GM23338 (cell line): ENCODE measurements at regions not wholly inside any gene's neighbourhood (a gene's known extent, or its start where the extent isn't known, plus 50 kb on each side); places are given as distances from the start of the nearest gene placed in this dataset.
"Not testable (repeated sequence)": the region's sequence is repeated elsewhere in the genome, so short reads cannot be mapped to it uniquely, and the experiment has no call there.

Experiments used
- ATAC-seq: fragments of 200-7000 bp; cut with Tn5 transposase; 3 replicates; pipeline ENCODE4 v1.9.1; 2020
- DNase-seq: peaks from one replicate; pipeline ENCODE4 v3.0.0-alpha.2; 2015; ENCODE audit warnings: low spot score
- H2AFZ ChIP-seq: fragments of 200-600 bp; sonication (generic); 2 replicates; pipeline ENCODE4 v1.8.0; 2016; ENCODE audit warnings: antibody characterized with exemption, mild to moderate bottlenecking, moderate library complexity
- H3F3A ChIP-seq: fragments of 200-600 bp; sonication (generic); replicated peaks from 2 replicates; pipeline ENCODE4 v1.8.0; 2017; ENCODE audit warnings: antibody characterized with exemption, mixed run types, low read depth
- H3K27ac ChIP-seq: fragments of 200-600 bp; sonication (generic); 2 replicates; pipeline ENCODE4 v1.6.1; 2016; ENCODE audit warnings: low read depth
- H3K27me3 ChIP-seq: fragments of 200-600 bp; sonication (generic); 2 replicates; pipeline ENCODE4 v1.8.0; 2016; ENCODE audit warnings: mild to moderate bottlenecking, mixed run types, moderate library complexity; ENCODE audit not compliant: insufficient read depth
- H3K36me3 ChIP-seq: fragments of 200-600 bp; sonication (generic); 2 replicates; pipeline ENCODE4 v1.8.0; 2016; ENCODE audit warnings: mild to moderate bottlenecking; ENCODE audit not compliant: insufficient read depth
- H3K4me1 ChIP-seq: fragments of 200-600 bp; sonication (generic); 2 replicates; pipeline ENCODE4 v1.8.0; 2016; ENCODE audit warnings: mild to moderate bottlenecking, moderate library complexity; ENCODE audit not compliant: insufficient read depth
- H3K4me2 ChIP-seq: fragments of 200-600 bp; sonication (generic); 2 replicates; pipeline ENCODE4 v1.7.1; 2017; ENCODE audit warnings: mixed run types
- H3K4me3 ChIP-seq: fragments of 200-600 bp; sonication (generic); 2 replicates; pipeline ENCODE4 v1.6.1; 2016; ENCODE audit warnings: mixed run types
- H3K79me2 ChIP-seq: fragments of 200-600 bp; sonication (generic); replicated peaks from 2 replicates; pipeline ENCODE4 v1.8.0; 2017; ENCODE audit warnings: mild to moderate bottlenecking; ENCODE audit not compliant: insufficient read depth
- H3K9me2 ChIP-seq: fragments of 200-600 bp; sonication (generic); 2 replicates; pipeline ENCODE4 v1.8.0; 2017; ENCODE audit not compliant: insufficient read depth
- H4K20me1 ChIP-seq: fragments of 200-600 bp; sonication (generic); replicated peaks from 2 replicates; pipeline ENCODE4 v1.8.0; 2017; ENCODE audit warnings: mild to moderate bottlenecking; ENCODE audit not compliant: insufficient read depth
- H3K27ac Mint-ChIP-seq: 2 replicates; pipeline ENCODE4 v1.8.0; 2020; ENCODE audit warnings: inconsistent platforms, mild to moderate bottlenecking, moderate library complexity, mixed read lengths
- H3K27me3 Mint-ChIP-seq: 3 replicates; pipeline ENCODE4 v1.8.0; 2022; ENCODE audit warnings: low read depth, mild to moderate bottlenecking, moderate library complexity, mixed read lengths, inconsistent platforms; ENCODE audit not compliant: insufficient read depth, poor library complexity
- H3K36me3 Mint-ChIP-seq: 3 replicates; pipeline ENCODE4 v1.8.0; 2021; ENCODE audit warnings: low read depth, mild to moderate bottlenecking, inconsistent platforms, moderate library complexity, mixed read lengths
- H3K4me1 Mint-ChIP-seq: 3 replicates; pipeline ENCODE4 v1.8.0; 2020; ENCODE audit warnings: mild to moderate bottlenecking, inconsistent platforms, mixed read lengths
- H3K4me3 Mint-ChIP-seq: 3 replicates; pipeline ENCODE4 v1.8.0; 2021; ENCODE audit warnings: moderate library complexity, mild to moderate bottlenecking, inconsistent platforms, mixed read lengths
- H3K9me3 Mint-ChIP-seq: 3 replicates; pipeline ENCODE4 v1.8.0; 2020; ENCODE audit warnings: moderate library complexity, mild to moderate bottlenecking, inconsistent platforms, mixed read lengths
- CREB1 ChIP-seq: fragments of 250-450 bp; sonication (Bioruptor Pico); IDR thresholded peaks from 2 replicates; pipeline ENCODE4 v1.5.0; 2020; ENCODE audit warnings: low read depth, mild to moderate bottlenecking, moderate library complexity
- TF ChIP-seq, protein P1 (sequence below): fragments of 250-450 bp; sonication (Bioruptor Pico); IDR thresholded peaks from 2 replicates; pipeline ENCODE4 v1.5.0; 2020; ENCODE audit warnings: mild to moderate bottlenecking, moderate library complexity
- TF ChIP-seq, protein P2 (sequence below): IDR thresholded peaks from 2 replicates; pipeline ENCODE4 v1.6.1; 2016; ENCODE audit warnings: antibody characterized with exemption

DNA sequence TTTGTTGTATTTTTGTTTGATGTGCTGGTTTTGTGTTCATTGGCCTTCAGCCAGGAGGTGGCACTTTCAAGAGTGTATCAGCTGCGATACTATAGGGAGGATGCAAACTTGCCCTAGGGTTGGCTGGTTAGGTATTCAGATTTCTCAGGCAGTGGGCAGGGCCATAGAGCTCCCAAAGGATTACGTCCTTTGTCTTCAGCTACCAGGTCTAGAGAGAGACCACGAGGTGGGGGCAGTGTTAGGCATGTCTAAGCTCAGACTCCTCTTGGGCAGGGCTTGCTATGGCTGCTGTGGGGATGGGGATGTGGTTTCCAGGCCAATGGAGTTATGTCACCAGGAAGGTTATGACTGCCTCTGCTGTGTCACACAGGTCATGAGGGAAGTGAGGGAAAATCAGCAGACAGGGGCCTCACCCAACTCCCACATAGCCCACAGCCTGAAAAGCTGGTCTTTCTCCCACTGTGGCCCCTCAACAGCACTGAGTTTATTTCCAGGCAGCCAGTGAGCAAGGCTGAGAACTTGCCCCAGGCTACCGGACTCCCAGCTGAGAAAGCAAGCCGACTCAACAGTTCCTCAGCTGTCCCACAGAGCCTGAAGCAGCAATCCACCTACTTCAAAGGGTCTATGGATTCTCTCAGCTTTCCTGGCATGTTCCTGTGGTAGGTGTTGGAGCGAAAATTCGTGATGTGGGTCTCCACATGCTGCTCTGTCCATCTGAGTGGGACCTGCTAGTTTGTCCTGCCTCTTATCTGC is 227.4 kb upstream of the COBL start (continued):
- TF ChIP-seq, protein P1, sequence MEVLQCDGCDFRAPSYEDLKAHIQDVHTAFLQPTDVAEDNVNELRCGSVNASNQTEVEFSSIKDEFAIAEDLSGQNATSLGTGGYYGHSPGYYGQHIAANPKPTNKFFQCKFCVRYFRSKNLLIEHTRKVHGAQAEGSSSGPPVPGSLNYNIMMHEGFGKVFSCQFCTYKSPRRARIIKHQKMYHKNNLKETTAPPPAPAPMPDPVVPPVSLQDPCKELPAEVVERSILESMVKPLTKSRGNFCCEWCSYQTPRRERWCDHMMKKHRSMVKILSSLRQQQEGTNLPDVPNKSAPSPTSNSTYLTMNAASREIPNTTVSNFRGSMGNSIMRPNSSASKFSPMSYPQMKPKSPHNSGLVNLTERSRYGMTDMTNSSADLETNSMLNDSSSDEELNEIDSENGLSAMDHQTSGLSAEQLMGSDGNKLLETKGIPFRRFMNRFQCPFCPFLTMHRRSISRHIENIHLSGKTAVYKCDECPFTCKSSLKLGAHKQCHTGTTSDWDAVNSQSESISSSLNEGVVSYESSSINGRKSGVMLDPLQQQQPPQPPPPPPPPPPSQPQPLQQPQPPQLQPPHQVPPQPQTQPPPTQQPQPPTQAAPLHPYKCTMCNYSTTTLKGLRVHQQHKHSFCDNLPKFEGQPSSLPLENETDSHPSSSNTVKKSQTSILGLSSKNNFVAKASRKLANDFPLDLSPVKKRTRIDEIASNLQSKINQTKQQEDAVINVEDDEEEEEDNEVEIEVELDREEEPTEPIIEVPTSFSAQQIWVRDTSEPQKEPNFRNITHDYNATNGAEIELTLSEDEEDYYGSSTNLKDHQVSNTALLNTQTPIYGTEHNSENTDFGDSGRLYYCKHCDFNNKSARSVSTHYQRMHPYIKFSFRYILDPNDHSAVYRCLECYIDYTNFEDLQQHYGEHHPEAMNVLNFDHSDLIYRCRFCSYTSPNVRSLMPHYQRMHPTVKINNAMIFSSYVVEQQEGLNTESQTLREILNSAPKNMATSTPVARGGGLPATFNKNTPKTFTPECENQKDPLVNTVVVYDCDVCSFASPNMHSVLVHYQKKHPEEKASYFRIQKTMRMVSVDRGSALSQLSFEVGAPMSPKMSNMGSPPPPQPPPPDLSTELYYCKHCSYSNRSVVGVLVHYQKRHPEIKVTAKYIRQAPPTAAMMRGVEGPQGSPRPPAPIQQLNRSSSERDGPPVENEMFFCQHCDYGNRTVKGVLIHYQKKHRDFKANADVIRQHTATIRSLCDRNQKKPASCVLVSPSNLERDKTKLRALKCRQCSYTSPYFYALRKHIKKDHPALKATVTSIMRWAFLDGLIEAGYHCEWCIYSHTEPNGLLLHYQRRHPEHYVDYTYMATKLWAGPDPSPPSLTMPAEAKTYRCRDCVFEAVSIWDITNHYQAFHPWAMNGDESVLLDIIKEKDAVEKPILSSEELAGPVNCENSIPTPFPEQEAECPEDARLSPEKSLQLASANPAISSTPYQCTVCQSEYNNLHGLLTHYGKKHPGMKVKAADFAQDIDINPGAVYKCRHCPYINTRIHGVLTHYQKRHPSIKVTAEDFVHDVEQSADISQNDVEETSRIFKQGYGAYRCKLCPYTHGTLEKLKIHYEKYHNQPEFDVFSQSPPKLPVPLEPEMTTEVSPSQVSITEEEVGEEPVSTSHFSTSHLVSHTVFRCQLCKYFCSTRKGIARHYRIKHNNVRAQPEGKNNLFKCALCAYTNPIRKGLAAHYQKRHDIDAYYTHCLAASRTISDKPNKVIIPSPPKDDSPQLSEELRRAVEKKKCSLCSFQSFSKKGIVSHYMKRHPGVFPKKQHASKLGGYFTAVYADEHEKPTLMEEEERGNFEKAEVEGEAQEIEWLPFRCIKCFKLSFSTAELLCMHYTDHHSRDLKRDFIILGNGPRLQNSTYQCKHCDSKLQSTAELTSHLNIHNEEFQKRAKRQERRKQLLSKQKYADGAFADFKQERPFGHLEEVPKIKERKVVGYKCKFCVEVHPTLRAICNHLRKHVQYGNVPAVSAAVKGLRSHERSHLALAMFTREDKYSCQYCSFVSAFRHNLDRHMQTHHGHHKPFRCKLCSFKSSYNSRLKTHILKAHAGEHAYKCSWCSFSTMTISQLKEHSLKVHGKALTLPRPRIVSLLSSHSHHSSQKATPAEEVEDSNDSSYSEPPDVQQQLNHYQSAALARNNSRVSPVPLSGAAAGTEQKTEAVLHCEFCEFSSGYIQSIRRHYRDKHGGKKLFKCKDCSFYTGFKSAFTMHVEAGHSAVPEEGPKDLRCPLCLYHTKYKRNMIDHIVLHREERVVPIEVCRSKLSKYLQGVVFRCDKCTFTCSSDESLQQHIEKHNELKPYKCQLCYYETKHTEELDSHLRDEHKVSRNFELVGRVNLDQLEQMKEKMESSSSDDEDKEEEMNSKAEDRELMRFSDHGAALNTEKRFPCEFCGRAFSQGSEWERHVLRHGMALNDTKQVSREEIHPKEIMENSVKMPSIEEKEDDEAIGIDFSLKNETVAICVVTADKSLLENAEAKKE (CRISPR knock-in tag) = no peak
- no peak for TF ChIP-seq CREB1 (CRISPR knock-in tag)
- TF ChIP-seq, protein P2, sequence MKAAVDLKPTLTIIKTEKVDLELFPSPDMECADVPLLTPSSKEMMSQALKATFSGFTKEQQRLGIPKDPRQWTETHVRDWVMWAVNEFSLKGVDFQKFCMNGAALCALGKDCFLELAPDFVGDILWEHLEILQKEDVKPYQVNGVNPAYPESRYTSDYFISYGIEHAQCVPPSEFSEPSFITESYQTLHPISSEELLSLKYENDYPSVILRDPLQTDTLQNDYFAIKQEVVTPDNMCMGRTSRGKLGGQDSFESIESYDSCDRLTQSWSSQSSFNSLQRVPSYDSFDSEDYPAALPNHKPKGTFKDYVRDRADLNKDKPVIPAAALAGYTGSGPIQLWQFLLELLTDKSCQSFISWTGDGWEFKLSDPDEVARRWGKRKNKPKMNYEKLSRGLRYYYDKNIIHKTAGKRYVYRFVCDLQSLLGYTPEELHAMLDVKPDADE = no peak

DNA sequence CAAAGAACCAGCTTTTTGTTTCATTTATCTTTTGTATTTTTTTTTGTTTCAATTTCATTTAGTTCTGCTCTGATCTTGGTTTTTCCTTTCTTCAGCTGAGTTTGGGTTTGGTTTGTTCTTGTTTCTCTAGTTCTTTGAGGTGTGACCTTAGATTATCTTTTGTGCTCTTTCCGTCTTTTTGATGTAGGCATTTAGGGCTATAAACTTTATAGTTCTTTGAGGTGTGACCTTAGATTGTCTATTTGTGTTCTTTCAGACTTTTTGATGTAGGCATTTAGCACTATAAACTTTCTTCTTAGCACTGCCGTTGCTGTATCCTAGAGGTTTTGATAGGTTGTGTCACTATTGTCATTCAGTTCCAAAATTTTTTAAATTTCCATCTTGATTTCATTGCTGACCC is 224.3 kb upstream of the COBL start:
- not testable (repeated sequence) for H3K9me3 Mint-ChIP-seq, H2AFZ ChIP-seq, H3K4me3 Mint-ChIP-seq, H3K36me3 ChIP-seq, H3K27me3 Mint-ChIP-seq, H3K4me3 ChIP-seq, H3K79me2 ChIP-seq, H3K27ac Mint-ChIP-seq, H3K27ac ChIP-seq, H3K4me1 ChIP-seq, H3K36me3 Mint-ChIP-seq, ATAC-seq, H3F3A ChIP-seq, H4K20me1 ChIP-seq, H3K27me3 ChIP-seq, DNase-seq, H3K4me1 Mint-ChIP-seq, H3K4me2 ChIP-seq
- peaks cover 10% of the 10 kb centered on the region for H3K9me2 ChIP-seq
